HG03439 (cell line): ENCODE measurements at regions not wholly inside any gene's neighbourhood (a gene's known extent, or its start where the extent isn't known, plus 50 kb on each side); places are given as distances from the start of the nearest gene placed in this dataset.

Experiments
- ATAC-seq: cut with Tn5 transposase; IDR thresholded peaks from one replicate; pipeline ENCODE4 v1.9.1; 2021; ENCODE audit warnings: mild to moderate bottlenecking, moderate library complexity; ENCODE audit not compliant: unreplicated experiment

DNA sequence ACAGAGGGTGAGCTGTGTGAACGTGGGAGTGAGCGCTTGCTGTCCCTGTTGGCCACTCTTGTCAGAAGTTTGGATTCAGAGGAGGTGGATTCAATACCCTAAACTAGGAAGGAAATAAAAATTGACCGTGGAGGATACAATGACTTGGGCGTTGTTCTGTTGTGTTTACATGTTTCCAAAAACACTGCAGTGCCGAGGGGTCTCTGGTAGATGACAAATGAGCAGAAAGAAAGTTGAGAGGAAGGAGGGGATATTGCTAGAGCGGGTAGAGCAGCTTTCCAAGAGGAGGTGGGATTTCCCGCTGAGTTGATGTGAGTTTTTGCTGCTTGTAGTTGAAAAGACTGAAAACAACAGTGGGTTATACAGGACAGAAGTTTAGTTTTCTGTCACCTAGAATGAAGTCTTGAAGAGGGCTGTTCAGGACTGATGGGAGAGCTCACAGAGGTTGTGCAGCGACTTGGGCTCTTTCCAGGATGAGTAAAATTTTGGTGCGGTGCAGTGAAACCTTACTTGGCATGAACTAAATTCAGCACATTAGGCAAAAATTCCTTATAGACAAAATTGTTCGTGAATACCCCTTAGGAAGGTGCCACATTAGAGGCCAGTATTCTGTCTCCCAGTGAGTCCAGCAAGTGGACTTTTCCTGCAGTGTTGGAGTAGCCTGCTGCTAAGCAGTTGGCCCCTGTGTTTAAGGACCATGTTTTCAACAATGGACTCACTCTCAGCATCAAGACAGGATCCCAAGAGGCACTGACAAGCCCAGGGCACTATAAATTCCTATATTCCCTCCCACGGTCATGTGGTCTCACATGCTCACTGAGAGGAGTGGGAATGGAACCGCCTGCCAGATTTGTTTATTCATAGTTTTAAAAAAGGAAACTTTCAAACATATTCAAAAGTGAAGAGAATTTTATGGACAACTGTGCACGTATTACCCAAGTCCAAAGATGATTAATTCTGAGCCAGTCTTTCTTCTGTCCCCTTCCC lies 435.0 kb upstream of the C2CD4B start:
- no peak for ATAC-seq

DNA sequence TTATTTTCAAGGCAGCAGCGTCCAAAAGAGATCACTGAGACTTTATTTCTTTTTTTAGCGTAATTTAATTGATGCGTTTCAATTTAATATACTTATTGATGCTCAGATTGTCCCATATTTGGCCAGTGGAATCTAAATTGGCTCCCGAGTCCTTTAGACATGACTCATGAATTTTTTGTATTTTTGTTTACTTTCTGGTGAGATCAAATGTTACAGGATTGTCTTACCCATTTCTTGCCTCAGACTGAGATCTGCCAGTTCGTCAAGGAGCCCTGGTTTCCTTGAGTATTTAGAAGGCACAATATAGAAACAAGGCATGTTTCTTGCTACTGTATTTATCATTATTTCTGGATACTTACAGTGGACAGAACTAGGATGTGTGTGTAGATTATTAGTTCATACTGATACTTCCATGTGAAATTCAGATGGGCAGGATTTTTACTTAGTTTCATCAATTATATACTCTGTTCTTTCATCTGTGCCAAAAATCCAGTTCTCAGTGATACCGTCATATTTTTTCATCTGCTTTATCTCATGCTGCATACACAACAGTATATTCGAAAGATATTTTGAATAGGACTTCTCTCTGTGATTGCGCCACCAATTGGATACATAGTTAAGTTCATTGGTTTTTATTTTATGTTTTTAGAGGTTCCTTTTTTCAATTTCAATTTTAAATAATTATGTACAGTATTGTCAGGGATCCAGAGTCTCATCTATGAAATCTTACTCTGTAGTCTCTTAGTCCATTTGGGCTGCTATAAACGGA lies 436.9 kb upstream of the C2CD4B start:
- no peak for ATAC-seq

DNA sequence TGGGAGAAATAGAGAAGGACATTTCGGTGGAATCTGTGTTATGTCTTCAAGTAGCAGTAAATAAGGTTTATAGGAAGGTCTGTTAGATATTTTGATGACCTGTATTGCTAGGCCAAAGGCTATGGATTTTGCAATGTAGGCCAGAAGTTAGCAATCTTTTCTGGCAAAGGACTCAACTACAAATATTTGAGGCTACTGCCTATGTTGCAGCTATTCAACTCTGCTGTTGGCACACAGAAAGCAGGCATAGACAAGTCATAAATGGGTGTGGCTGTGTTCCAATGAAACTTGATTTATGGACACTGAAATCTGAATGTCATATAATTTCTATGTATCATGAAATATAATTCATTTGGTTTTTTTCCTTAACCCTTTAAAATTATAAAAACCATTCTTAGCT lies 438.7 kb upstream of the C2CD4B start:
- ATAC-seq = no peak

DNA sequence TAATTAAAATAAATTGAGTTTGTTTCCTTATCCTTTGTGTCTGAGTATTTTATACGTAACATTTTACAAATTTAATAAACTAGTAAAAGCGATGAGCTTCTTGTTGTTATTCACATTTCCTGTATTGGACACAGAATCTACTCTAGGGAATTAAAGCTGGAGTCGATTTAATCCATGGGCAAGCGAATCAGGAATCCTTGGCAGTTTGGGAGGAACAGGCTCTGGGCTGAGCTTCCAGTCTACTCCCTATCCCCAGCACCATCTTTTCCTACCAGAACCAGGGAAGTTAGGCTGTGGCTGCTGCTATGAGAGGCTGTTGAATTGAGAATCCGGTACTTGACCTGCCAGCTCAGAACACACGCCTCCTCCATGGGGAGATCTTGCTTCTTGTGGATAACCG lies 437.3 kb upstream of the TPM1 start:
- ATAC-seq = no peak

DNA sequence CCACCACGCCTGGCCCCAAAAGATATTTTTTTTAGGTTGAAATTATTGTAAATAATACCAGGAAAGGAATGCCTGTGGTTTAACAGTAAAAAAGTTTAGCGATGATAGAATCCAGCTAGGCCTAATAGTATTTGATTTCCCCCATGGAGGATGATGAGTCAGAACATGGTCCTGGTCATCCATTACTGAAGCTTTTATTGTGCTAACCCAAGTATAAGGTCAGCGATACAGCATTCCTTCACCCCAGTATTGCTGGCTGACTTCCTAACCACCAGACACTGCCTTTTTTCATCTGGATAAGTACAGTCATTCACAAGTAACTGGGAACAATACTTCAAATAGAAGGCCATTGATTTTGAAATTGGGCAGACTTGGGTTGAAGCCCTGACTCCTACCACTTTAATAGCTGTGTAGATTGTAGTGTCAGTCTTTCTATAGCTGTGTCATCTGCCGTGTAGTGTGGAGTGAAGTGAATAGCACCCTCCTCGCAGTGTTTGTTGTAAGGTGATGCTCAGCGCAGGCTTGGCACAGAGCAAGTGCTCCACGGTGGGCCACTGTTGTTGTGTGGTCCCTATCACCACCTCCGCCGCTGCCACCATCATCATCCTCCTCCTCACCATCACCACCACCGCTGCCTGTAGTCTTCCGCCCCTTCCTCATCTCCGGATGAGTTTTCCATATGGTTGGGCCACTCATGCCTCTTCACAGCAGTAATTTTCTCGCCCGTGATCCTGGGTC lies 436.0 kb upstream of the TPM1 start:
- ATAC-seq = no peak

DNA sequence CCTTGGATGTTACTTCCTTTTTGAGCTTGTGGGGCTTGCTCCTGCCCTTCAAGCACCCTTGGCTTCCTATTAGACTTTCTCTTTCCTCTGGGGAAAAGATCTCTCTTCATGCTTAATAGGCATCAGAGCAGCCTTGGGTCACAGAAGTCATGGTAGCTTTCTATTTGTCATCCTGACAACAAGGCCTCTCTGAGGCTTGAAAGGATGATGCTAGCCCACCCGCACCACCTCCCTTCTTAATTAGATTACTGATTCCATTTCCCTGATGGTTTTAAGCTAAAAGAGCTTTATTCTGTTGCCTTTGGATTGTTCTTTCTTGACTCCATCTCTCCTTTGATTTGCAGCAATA lies 435.5 kb upstream of the TPM1 start:
- no peak for ATAC-seq

DNA sequence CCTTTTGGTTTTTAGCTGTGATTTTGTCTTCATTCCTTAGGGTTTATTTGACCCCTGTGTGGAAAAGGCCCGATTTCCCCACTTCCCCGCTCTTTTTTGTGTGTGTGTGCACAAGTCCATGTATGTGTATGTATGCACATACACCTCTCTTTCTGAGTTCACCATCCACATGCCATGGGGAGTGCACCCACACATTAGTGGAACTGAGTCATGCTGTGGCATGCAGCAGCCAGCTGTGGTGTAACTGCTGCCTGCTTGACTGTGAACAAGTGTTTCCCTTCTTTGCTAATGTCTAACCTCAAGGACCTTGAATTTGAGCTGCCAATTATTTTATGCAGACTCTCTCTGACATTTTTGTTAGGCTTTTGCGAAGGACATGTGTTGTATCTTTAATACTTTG lies 434.9 kb upstream of the TPM1 start:
- ATAC-seq = no peak

DNA sequence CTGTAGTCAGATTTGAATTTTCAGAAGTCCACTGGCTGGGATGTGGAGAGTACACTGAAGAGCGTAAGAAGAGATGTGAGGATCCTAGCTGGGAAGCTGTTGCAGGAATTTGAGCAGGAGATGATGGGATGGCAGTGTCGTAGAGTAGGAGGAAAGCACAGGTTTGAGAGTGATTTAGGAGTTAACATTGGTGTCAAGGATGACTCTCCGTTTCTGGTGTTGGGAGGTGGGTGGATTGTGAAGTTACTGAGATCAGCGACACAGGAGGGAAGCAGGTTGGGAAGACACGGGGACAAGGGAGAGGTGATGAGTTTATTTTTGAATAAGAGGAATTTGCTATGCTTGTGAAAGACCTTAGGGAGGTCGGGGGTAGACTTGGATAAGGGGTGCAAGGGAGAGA lies 434.2 kb upstream of the TPM1 start:
- ATAC-seq = no peak

DNA sequence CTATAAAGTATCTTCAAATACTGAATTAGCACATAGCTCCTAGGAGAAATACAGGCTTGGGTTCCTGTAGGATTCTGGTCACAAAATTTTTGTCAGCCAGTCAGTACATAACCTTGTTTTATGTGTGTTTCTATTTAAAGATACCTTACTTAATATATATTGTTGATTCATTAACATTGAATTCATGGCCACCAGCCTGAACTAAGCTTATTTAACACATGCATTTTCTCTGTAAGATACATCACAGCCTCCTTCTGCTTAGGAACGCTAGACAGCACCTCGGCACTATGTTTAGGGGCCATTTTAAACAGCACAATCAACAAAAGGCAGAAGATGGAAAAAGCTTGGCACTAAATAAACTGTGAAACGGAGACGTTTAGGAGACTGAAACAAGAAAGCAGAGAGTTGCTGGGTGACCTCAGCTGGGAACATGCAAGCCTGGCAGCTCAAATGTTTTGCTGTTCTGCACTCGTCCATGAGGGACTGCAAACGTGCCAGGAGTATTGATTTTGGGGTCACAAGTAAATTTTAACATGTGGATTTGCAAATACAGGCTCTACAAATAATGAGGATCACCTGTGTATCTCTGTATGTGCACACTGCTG lies 432.2 kb upstream of the TPM1 start:
- no peak for ATAC-seq

DNA sequence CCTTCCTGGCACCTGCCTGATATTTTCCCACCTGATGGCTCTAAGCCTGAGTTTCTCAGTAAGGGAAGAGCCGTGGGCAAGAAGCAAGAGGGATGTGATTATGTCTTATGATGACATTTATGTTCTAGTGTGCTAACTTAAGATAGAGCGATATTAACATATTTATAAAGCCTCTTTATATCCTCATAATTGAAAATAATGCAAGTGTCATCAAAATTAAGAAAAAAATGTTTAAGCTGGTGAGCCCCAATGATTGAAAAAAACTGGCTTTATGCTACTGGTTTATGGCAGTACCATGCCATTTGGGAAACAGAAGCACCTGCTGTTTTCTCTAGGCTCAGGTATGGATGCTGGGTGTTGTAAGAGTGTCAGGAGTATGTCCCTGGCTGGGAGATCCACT lies 431.5 kb upstream of the TPM1 start:
- no peak for ATAC-seq

DNA sequence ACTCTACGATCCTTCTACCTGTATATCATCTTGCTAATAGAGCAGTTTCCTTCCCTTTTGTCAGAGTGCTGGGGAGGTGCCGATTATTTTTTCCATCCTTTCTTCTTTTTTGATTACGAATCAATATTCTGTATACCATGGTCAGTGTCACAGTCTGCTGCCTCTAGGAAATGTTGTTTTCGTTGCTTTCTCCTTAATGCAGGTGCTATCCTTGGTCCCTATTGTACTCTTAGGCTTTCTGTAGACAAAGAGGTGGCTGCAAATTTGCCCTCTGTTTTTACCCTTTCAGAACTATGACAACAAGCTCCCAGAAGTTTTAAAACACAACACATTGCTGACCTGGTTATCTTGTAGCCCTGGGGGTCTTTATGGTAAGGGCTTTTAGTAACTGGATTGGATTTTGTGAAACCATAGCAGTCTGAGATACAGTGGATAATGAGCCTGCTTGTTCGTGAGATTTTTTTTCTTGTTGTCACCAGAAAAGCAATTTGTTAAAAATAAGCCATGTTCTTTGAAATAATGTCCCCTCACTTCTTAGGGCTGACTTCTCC lies 430.3 kb upstream of the TPM1 start:
- no peak for ATAC-seq

DNA sequence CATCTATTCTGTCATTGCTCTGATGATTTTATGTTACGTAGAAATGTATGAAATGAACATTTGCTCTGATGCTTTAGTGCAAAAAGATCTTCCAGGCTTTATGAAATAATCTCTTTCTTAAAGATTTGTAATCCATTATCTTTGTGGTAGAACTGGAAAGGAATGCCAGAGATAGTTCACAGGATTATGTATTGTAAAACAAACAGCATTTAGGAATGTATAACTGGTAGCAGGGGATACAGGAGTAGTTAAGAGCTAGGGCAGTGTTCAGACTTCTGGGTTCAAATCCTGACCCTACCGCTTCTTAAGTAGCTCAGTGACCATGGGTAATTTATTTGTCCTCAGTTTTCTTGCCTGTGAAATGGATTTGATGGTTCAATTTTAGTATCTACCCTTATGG lies 429.8 kb upstream of the TPM1 start:
- no peak for ATAC-seq

DNA sequence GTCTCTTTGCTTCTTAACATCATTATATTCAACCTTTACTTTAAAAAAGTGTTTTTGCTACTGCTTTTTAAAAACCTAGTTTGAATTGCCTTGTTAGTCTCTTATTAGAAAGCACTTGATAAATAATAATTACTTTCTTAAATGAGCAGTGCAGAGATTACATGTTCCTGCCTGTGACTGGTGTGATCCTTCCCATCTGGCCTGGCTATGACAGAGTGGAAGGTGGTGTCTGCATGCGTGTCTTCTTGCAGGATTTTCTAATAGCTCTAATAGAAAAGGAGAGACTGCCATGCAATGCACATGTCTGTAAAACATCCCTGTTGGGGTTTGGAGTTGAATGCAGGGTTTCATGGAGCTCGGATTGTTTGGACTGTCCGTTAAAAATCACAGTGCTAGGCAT lies 425.8 kb upstream of the TPM1 start:
- no peak for ATAC-seq

DNA sequence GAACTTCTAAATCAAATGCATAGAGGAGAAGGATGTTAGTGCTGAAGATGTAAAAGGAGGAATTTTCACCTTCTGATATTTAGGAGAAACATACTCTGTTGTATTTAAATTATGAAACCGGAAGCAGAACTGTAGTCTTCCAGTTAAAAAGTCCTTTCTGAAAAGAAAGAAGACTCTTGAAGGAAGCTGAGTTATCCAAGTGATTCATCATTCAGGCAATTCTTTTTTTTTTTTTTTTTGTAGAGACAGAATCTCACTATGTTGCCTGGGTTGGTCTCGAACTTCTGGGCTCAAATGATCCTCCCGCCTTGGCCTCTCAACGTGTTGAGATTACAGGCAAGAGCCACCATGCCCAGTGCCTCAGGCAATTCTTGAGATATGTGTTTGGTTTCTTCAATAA lies 424.8 kb upstream of the TPM1 start:
- no peak for ATAC-seq

DNA sequence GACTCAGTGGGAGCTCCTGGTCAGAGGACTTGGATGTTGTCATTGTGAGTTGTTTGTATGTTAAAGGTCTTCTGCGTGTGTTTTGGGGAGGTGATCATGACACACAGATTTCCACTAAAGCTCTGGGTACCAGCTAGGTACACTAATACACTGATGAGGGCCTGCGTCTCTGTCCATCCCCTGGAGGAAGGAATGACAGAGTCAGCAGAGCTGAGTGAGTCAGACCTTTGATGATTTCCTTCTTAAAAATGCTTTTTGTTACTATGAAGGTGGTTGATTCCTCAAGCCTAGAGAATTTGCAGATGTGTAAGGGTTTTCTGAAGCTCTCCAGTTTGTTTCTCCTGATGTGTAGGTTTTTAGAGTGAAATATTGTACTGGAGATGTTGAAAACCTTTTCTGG lies 424.1 kb upstream of the TPM1 start:
- no peak for ATAC-seq

DNA sequence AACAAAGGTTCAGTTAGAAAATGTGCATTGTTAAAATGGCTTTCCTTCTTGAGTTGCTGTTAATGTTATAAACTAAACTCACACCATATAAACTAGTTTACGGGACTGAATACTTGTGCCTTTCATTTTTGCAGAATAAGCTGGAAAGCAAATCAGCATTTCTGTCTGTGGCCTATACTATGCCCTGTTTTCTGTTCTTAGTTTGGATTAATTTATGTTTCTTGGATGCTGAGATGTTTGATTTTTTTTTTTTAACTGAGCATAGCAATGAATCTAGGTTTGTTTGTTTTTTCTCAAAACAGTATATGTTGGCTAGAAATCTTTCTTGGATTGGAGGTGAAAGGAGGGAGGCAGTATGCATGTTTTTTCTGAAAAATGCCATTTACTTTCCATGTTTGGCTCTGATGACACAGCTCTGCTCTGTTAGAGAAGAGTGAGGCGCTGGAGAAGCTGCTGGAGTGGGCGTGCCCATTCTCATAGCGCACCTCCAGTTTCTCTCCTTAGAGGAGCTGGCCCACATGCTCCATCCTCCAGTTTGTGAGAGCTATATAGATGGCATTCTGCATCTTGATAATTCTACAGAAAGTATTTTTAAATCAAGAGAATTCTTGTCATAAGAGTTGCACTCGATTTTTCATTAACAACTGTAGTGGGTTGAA lies 423.6 kb upstream of the TPM1 start:
- no peak for ATAC-seq

DNA sequence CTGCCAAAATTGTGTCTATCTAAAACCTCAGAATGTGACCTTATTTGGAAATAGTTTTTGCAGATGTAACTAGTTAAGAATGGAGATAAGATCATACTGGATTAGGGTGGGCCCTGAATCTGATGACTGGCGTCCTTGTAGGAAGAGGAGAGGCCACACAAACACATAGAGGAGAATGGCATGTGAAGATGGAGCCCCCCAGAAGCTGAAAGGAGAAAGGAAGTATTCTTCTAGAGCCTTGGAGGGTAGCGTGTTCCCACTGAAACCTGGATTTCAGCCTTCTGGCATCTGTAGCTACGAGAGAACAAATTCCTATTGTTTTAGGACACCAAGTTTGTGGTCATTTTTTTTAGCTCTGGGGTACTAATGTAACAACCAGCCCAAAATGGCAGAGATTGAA lies 423.0 kb upstream of the TPM1 start:
- no peak for ATAC-seq

DNA sequence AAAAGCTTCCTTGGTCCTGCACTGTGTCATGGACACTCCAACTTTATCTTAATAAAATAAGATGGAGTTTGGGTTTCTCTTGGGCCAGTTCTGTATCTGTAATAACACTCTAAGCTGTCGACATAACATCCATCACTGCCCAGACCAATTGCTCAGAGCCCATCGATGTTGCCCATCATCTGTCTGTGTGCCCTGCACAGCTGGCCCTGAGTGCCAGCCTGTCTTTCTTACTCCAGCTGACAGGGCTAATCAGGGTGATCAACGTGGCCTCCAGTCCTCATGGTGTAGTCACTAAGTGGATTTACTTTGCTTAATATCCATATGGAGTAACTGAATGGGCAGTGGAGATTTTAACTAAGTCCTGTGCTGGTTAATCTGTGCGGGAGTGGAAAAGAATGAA lies 419.8 kb upstream of the TPM1 start:
- no peak for ATAC-seq

DNA sequence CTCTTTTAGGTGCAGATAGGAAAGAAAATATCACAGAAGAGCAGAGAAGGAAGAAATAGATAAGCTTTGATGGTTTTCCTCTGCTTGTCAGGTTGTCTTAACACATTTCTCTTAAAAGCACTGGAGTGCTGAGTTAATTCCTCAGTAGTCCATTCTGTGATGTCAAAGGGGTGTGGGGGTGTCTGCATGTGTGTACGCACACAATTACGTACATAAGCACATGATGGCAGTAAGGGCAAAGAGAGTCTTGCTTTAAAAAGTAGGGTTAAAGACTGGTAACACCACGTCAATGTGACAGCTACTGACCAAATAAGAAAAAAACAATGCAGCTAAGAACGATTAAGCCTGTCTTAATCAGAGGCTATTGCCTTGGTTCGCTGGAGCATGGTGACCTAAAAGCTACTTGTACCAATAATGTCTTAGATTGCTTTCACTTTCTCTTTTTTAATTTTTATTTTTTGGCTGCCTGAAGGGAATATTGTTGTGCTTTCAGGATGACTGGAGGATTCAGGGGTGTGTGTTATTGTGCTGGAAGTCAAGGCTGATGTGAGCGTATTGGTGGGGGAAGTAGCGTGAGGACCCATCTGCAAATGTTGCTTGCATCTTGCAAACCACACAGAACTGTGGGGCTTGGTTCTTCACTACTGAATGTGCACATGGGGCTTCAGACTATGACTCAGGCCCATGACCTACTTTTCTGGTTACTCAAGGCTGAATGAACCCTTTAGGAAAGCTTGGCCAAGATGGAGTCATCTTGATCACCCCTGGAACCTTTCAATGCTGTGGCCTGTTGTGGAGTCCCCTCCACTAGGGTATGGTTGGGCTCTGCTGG lies 417.8 kb upstream of the TPM1 start:
- ATAC-seq = no peak
